ENCODE measurements at regions not wholly inside any gene's neighbourhood (a gene's known extent, or its start where the extent isn't known, plus 50 kb on each side); places are given as distances from the start of the nearest gene placed in this dataset.

DNA sequence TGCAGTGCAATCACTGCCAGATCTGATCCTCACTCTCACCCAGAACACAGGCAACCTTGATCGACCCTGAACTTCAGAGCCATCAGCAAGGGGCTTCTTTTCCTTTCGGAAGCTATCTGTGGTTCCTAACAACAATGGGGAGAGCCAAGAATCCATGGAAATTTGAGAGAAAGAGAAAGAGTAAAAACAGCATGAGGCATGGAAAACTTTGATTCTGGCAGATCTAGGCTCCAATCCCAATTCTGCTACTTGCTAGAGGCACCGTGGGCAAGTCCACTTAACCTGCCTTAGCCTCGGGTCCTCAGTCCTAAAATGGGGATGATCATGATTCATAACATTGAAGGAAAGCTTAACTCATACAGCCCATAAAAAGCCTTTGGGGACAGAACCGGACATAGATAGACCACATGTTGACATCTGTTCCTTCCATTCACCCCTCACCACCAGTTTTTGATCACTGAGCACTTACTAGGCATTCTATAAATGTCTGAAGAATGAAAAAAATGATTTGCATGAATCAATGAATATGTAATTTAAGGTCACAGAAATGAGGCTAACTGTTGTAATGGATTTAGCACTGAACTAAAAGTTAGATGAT, 605.7 kb upstream of the CFAP20DC start:
- TF ChIP-seq, protein P1, sequence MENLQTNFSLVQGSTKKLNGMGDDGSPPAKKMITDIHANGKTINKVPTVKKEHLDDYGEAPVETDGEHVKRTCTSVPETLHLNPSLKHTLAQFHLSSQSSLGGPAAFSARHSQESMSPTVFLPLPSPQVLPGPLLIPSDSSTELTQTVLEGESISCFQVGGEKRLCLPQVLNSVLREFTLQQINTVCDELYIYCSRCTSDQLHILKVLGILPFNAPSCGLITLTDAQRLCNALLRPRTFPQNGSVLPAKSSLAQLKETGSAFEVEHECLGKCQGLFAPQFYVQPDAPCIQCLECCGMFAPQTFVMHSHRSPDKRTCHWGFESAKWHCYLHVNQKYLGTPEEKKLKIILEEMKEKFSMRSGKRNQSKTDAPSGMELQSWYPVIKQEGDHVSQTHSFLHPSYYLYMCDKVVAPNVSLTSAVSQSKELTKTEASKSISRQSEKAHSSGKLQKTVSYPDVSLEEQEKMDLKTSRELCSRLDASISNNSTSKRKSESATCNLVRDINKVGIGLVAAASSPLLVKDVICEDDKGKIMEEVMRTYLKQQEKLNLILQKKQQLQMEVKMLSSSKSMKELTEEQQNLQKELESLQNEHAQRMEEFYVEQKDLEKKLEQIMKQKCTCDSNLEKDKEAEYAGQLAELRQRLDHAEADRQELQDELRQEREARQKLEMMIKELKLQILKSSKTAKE (IDR thresholded peaks at IDR 0.05; ENCODE audit: low read depth, poor library complexity, severe bottlenecking), result no peak
- no peak for TF ChIP-seq POLR2A (IDR thresholded peaks at IDR 0.05; ENCODE audit: low read depth, low read length)
- TF ChIP-seq STAT3 (IDR thresholded peaks at IDR 0.05; ENCODE audit: low read depth, low read length), result no peak
- TF ChIP-seq, protein P2, sequence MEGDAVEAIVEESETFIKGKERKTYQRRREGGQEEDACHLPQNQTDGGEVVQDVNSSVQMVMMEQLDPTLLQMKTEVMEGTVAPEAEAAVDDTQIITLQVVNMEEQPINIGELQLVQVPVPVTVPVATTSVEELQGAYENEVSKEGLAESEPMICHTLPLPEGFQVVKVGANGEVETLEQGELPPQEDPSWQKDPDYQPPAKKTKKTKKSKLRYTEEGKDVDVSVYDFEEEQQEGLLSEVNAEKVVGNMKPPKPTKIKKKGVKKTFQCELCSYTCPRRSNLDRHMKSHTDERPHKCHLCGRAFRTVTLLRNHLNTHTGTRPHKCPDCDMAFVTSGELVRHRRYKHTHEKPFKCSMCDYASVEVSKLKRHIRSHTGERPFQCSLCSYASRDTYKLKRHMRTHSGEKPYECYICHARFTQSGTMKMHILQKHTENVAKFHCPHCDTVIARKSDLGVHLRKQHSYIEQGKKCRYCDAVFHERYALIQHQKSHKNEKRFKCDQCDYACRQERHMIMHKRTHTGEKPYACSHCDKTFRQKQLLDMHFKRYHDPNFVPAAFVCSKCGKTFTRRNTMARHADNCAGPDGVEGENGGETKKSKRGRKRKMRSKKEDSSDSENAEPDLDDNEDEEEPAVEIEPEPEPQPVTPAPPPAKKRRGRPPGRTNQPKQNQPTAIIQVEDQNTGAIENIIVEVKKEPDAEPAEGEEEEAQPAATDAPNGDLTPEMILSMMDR (IDR thresholded peaks at IDR 0.05 in 2 of 3, conservative IDR thresholded peaks at IDR 0.05 in 1 of 3; ENCODE audit: control insufficient read depth in 2 of 3, extremely low read depth in 1 of 3, insufficient read depth in 1 of 3, low read depth in 3 of 3, low read length in 3 of 3), result no peak
- TF ChIP-seq CREB1 (IDR thresholded peaks at IDR 0.05; ENCODE audit: low read depth), result no peak
- TF ChIP-seq TCF7 (IDR thresholded peaks at IDR 0.05; ENCODE audit: borderline replicate concordance), result no peak
- TF ChIP-seq ASH2L (IDR thresholded peaks at IDR 0.05; ENCODE audit: borderline replicate concordance, low read depth), result no peak
- TF ChIP-seq HCFC1 (IDR thresholded peaks at IDR 0.05; ENCODE audit: low read length), result no peak
- TF ChIP-seq POLR2AphosphoS5 (IDR thresholded peaks at IDR 0.05; ENCODE audit: low read length), result no peak
- TF ChIP-seq MYC (IDR thresholded peaks at IDR 0.05; ENCODE audit: insufficient read depth, insufficient read length, insufficient replicate concordance, low read length, severe bottlenecking), result no peak
